ENCODE measurements at regions not wholly inside any gene's neighbourhood (a gene's known extent, or its start where the extent isn't known, plus 50 kb on each side); places are given as distances from the start of the nearest gene placed in this dataset.
"Not testable (repeated sequence)": the region's sequence is repeated elsewhere in the genome, so short reads cannot be mapped to it uniquely, and the experiment has no call there.

- no peak for DNase-seq
These were observed 1767.2 kb upstream of the RAG2 start for GRCh38 chr11:38365274-38365673.

- DNase-seq: no peak
These were observed 1758.2 kb upstream of the RAG2 start for GRCh38 chr11:38356255-38356654.

GRCh38 chr11:38345286-38345685, 1747.2 kb upstream of the RAG2 start:
- DNase-seq: no peak

- not testable (repeated sequence) for DNase-seq
These were observed 1743.6 kb upstream of the RAG2 start for GRCh38 chr11:38341612-38342011.

GRCh38 chr11:38339835-38340440, 1741.9 kb upstream of the RAG2 start:
- no peak for DNase-seq

- DNase-seq: not testable (repeated sequence)
These were observed 1740.0 kb upstream of the RAG2 start for GRCh38 chr11:38338022-38338421.

- no peak for DNase-seq
These were observed 1734.0 kb upstream of the RAG2 start for GRCh38 chr11:38332046-38332445.

- no peak for DNase-seq
These were observed 1732.5 kb upstream of the RAG2 start for GRCh38 chr11:38330578-38330977.

GRCh38 chr11:38323961-38324761, 1726.1 kb upstream of the RAG2 start:
- DNase-seq: no peak

GRCh38 chr11:38315151-38315550, 1717.1 kb upstream of the RAG2 start:
- no peak for DNase-seq

- no peak for DNase-seq
These were observed 1709.4 kb upstream of the RAG2 start for GRCh38 chr11:38307455-38307854.

- no peak for DNase-seq
These were observed 1707.6 kb upstream of the RAG2 start for GRCh38 chr11:38305682-38306081.

GRCh38 chr11:38304926-38305325, 1706.9 kb upstream of the RAG2 start:
- DNase-seq: no peak

- no peak for DNase-seq
These were observed 1704.5 kb upstream of the RAG2 start for GRCh38 chr11:38302564-38302963.

- DNase-seq: no peak
These were observed 1702.5 kb upstream of the RAG2 start for GRCh38 chr11:38300570-38300969.

GRCh38 chr11:38296211-38296776, 1698.3 kb upstream of the RAG2 start:
- no peak for DNase-seq

- DNase-seq: no peak
These were observed 1684.7 kb upstream of the RAG2 start for GRCh38 chr11:38282718-38283117.

- no peak for DNase-seq
These were observed 1680.6 kb upstream of the RAG2 start for GRCh38 chr11:38278457-38279141.

GRCh38 chr11:38274031-38274430, 1676.0 kb upstream of the RAG2 start:
- no peak for DNase-seq

- no peak for DNase-seq
These were observed 1674.3 kb upstream of the RAG2 start for GRCh38 chr11:38272376-38272775.

GRCh38 chr11:38266691-38267090, 1668.7 kb upstream of the RAG2 start:
- no peak for DNase-seq

GRCh38 chr11:38256436-38256835, 1658.4 kb upstream of the RAG2 start:
- no peak for DNase-seq

- DNase-seq: no peak
These were observed 1656.9 kb upstream of the RAG2 start for GRCh38 chr11:38254913-38255312.

- no peak for DNase-seq
These were observed 1654.6 kb upstream of the RAG2 start for GRCh38 chr11:38252620-38253019.

Data from NCI-H1092 (cell line).